ENCODE measurements at regions not wholly inside any gene's neighbourhood (a gene's known extent, or its start where the extent isn't known, plus 50 kb on each side); places are given as distances from the start of the nearest gene placed in this dataset.

DNA sequence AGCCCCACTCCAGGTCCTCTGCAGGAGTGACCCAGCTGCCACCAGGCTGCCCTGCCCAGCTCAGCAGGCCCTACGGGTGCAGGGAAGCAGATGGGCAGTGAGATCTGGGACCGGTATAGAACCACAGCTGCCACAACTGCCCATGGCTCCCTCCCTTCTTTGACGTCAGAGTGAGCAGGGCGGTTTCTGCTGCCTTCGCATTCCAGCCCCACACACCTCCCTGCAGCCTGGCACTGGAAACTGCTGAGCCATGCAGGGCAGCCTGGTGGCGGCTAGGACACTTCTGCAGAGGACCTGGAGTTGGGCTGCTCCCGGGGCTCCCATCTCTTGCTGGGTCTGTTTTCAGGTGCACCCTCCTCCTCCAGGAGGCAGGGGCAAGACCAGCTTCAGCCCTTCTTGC lies 101.6 kb upstream of the CD93 start:
- TF ChIP-seq SMC3 (IDR thresholded peaks at IDR 0.05) (no peak), RAD21 (conservative IDR thresholded peaks at IDR 0.05 in 1 of 2, IDR thresholded peaks at IDR 0.05 in 1 of 2) (no peak)
